Esophagus muscularis mucosa (tissue), 4 donors: ENCODE measurements at regions not wholly inside any gene's neighbourhood (a gene's known extent, or its start where the extent isn't known, plus 50 kb on each side); places are given as distances from the start of the nearest gene placed in this dataset.
"Not testable (repeated sequence)": the region's sequence is repeated elsewhere in the genome, so short reads cannot be mapped to it uniquely, and the experiment has no call there.

Experiments used
- DNase-seq: peaks from one replicate; pipeline ENCODE4 v3.0.0-alpha.2; 2017; ENCODE audit errors: extremely low spot score
- H3K27ac ChIP-seq, 4 donors: fragments of 200-600 bp; sonication (generic); replicated peaks in 1 of 4; 1 replicate in 3 of 4; 2 replicates in 1 of 4; pipeline ENCODE4 v1.5.1; 2016 to 2019; ENCODE audit warnings: mild to moderate bottlenecking in 1 of 4
- H3K27me3 ChIP-seq, 4 donors: fragments of 200-600 bp; sonication (generic); one replicate each; pipeline versions ENCODE4 v1.5.1 to v1.6.0; 2016 to 2019
- H3K36me3 ChIP-seq, 4 donors: fragments of 200-600 bp; sonication (generic); one replicate each; pipeline ENCODE4 v1.5.1; 2016 to 2019
- H3K4me1 ChIP-seq, 4 donors: fragments of 200-600 bp; sonication (generic); one replicate each; pipeline ENCODE4 v1.5.1; 2016 to 2019
- H3K4me3 ChIP-seq, 4 donors: fragments of 200-600 bp; sonication (generic); 1 replicate in 2 of 4; 2 replicates in 2 of 4; pipeline ENCODE4 v1.5.1; 2016 to 2019; ENCODE audit warnings: mild to moderate bottlenecking in 4 of 4, moderate library complexity in 1 of 4
- H3K9me3 ChIP-seq, 4 donors: fragments of 200-600 bp; sonication (generic); 1 replicate in 3 of 4; 2 replicates in 1 of 4; pipeline ENCODE4 v1.5.1; 2016 to 2019
- EP300 ChIP-seq: sonication (generic); formaldehyde crosslinking; IDR thresholded peaks from one replicate; pipeline ENCODE4 v1.6.1; 2017; ENCODE audit warnings: antibody characterized with exemption
- POLR2A ChIP-seq: fragments of 450-650 bp; IDR thresholded peaks from one replicate; pipeline ENCODE4 v1.6.1; 2017; ENCODE audit warnings: antibody characterized with exemption, moderate library complexity, mild to moderate bottlenecking, low read depth
- POLR2AphosphoS5 ChIP-seq, 2 donors: sonication (generic); formaldehyde crosslinking; IDR thresholded peaks; one replicate each; pipeline ENCODE4 v1.6.1; 2017; ENCODE audit warnings: antibody characterized with exemption in 2 of 2
- WGBS: methylation state at CpG from one replicate; pipeline ENCODE4 v1.1.5; 2018; 5-methylcytosine and 5-hydroxymethylcytosine counted together
- intact Hi-C: fragments of 100-400 bp; cut with DNase I; formaldehyde crosslinking; loops from one replicate; pipeline ENCODE4 v1.15.1; 2023
- TF ChIP-seq, protein P1 (sequence below), 3 experiments: fragments of 200-600 bp in 2 of 3; fragments of 450-650 bp in 1 of 3; sonication (generic) in 2 of 3; IDR thresholded peaks; one replicate each; pipeline ENCODE4 v1.5.1; 2017 to 2019; ENCODE audit warnings: antibody characterized with exemption in 3 of 3, mild to moderate bottlenecking in 2 of 3, moderate library complexity in 1 of 3

DNA sequence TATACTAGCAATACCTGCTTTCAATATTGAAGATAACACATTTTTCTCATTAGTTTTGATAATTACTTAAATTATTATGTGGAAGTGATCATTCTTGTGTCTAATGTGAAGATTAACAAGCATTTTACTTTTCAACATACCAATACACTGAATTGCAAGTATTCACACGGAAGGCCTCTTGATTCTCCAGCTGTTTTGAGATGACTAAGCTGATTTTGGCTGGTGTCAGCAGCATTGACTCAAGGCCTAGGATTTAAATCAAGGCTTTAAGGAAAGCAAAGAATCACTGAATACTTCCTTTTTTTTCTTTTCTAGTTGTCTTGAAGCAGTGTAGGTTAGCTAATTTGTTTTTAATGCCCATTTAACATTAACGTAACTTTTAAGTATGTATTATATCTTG is 373.7 kb downstream of the SRGAP2C start:
- Histone ChIP-seq H3K27ac (no peak overlapping the region), H3K4me3 (no peak overlapping the region), H3K36me3 (no peaks in the 10 kb centered on the region), H3K9me3 (no peaks in the 10 kb centered on the region), H3K27me3 (no peaks in the 10 kb centered on the region), H3K4me1 (no peaks in the 10 kb centered on the region)
- TF ChIP-seq POLR2AphosphoS5 (IDR thresholded peaks at IDR 0.05) (no peak), POLR2A (no peak), EP300 (no peak)
- TF ChIP-seq, protein P1, sequence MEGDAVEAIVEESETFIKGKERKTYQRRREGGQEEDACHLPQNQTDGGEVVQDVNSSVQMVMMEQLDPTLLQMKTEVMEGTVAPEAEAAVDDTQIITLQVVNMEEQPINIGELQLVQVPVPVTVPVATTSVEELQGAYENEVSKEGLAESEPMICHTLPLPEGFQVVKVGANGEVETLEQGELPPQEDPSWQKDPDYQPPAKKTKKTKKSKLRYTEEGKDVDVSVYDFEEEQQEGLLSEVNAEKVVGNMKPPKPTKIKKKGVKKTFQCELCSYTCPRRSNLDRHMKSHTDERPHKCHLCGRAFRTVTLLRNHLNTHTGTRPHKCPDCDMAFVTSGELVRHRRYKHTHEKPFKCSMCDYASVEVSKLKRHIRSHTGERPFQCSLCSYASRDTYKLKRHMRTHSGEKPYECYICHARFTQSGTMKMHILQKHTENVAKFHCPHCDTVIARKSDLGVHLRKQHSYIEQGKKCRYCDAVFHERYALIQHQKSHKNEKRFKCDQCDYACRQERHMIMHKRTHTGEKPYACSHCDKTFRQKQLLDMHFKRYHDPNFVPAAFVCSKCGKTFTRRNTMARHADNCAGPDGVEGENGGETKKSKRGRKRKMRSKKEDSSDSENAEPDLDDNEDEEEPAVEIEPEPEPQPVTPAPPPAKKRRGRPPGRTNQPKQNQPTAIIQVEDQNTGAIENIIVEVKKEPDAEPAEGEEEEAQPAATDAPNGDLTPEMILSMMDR (IDR thresholded peaks at IDR 0.05), result no peak
- no peak for DNase-seq
- intact Hi-C loops, result no loop called here
- 41% methylated on average over 2 of the region's 2 CpGs for WGBS

DNA sequence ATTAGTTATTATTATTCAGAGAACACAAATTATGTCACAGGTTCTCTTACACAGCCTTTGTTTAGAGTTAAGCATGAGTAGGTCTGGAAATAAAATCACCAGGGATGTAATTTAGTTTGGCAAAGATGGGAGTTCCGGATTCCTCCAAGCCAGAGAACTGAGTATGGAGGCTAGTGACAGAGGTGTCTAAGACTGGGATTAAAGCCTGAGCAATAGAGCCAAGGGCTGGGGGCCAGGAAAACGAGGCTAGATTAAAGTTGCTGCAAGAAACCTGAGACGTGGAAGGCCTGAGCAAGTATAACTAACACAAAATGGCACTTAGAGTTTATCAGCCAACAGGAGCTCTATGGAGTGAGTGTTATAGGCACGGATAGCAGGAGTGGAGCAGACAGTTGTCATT is 381.6 kb downstream of the SRGAP2C start:
- no peak for DNase-seq
- intact Hi-C loops, result no loop called here
- no peaks in the 10 kb centered on the region for H3K4me1 ChIP-seq
- no peak overlapping the region for H3K4me3 ChIP-seq
- H3K27ac ChIP-seq, result no peak overlapping the region
- 67% methylated on average over 4 of the region's 4 CpGs for whole genome bisulfite sequencing
- H3K9me3 ChIP-seq, result no peaks in the 10 kb centered on the region
- no peaks in the 10 kb centered on the region for H3K36me3 ChIP-seq
- TF ChIP-seq POLR2AphosphoS5 (IDR thresholded peaks at IDR 0.05) (no peak), EP300 (no peak), POLR2A (no peak)
- TF ChIP-seq, protein P1 (IDR thresholded peaks at IDR 0.05), result no peak
- no peaks in the 10 kb centered on the region for H3K27me3 ChIP-seq

- Histone ChIP-seq H3K4me3 (no peak overlapping the region), H3K4me1 (no peaks in the 10 kb centered on the region), H3K27me3 (no peaks in the 10 kb centered on the region), H3K36me3 (no peaks in the 10 kb centered on the region), H3K27ac (no peak overlapping the region), H3K9me3 (peaks cover 0 to 3% (median 0%) of the 10 kb centered on the region in 4 donors)
- TF ChIP-seq, protein P1 (IDR thresholded peaks at IDR 0.05), result no peak
- TF ChIP-seq EP300, result no peak
- no peak for TF ChIP-seq POLR2A
- TF ChIP-seq POLR2AphosphoS5 (IDR thresholded peaks at IDR 0.05), result no peak
- no peak for DNase-seq
- intact Hi-C loops, result no loop called here
- 92% methylated on average over 1 of the region's 1 CpG for WGBS
These were observed 384.7 kb downstream of the SRGAP2C start for GRCh38 chr1:121569428-121569827.

GRCh38 chr1:121573881-121574504 is 389.2 kb downstream of the SRGAP2C start:
- H3K4me1 ChIP-seq, H3K36me3 ChIP-seq, H3K9me3 ChIP-seq, DNase-seq, H3K4me3 ChIP-seq, intact Hi-C loops, H3K27ac ChIP-seq, H3K27me3 ChIP-seq: not testable (repeated sequence)
- 91% methylated on average over 11 of the region's 11 CpGs for WGBS

GRCh38 chr1:121574505-121574899 is 389.7 kb downstream of the SRGAP2C start:
- H3K36me3 ChIP-seq, H3K4me3 ChIP-seq, H3K4me1 ChIP-seq, H3K9me3 ChIP-seq, H3K27ac ChIP-seq, intact Hi-C loops, DNase-seq, H3K27me3 ChIP-seq: not testable (repeated sequence)
- 91% methylated on average over 10 of the region's 12 CpGs for WGBS

DNA sequence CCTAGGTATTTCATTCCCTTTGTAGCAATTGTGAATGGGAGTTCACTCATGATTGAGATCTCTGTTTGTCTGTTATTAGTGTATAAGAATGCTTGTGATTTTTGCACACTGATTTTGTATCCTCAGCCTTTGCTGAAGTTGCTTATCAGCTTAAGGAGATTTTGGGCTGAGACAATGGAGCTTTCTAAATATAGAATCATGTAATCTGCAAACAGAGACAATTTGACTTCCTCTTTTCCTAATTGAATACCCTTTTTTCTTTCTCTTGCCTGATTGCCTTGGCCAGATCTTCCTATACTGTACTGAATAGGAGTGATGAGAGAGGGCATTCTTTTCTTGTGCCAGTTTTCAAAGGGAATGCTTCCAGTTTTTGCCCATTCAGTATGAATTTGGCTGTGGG is 398.1 kb downstream of the SRGAP2C start:
- H3K27me3 ChIP-seq, H3K4me3 ChIP-seq, H3K36me3 ChIP-seq, H3K27ac ChIP-seq, DNase-seq, H3K4me1 ChIP-seq, intact Hi-C loops: not testable (repeated sequence)
- peaks cover 0 to 13% (median 10%) of the 10 kb centered on the region in 4 donors for H3K9me3 ChIP-seq
